GM23248 (cell line): ENCODE measurements at regions not wholly inside any gene's neighbourhood (a gene's known extent, or its start where the extent isn't known, plus 50 kb on each side); places are given as distances from the start of the nearest gene placed in this dataset.
A peak's percentile ranks its signal among the peaks of the same experiment; 100 is the strongest.

Experiments used
- DNase-seq: peaks from one replicate; pipeline ENCODE4 v3.0.0-alpha.2; 2015
- H2AFZ ChIP-seq: fragments of 200-600 bp; sonication (generic); 2 replicates; pipeline ENCODE4 v1.6.1; 2016; ENCODE audit warnings: antibody characterized with exemption
- H3F3A ChIP-seq: fragments of 200-600 bp; sonication (generic); 2 replicates; pipeline ENCODE4 v1.6.1; 2016; ENCODE audit warnings: mild to moderate bottlenecking, antibody characterized with exemption, mixed run types; ENCODE audit not compliant: insufficient read depth
- H3K27ac ChIP-seq: fragments of 200-600 bp; sonication (generic); 2 replicates; pipeline ENCODE4 v1.5.1; 2016; ENCODE audit warnings: mild to moderate bottlenecking
- H3K27me3 ChIP-seq: fragments of 200-600 bp; sonication (generic); replicated peaks from 2 replicates; pipeline ENCODE4 v1.6.1; 2016; ENCODE audit warnings: mild to moderate bottlenecking; ENCODE audit not compliant: insufficient read depth
- H3K36me3 ChIP-seq: fragments of 200-600 bp; sonication (generic); 2 replicates; pipeline ENCODE4 v1.6.1; 2016; ENCODE audit warnings: low read depth, mild to moderate bottlenecking
- H3K4me1 ChIP-seq: fragments of 200-600 bp; sonication (generic); 2 replicates; pipeline ENCODE4 v1.6.1; 2016; ENCODE audit warnings: mild to moderate bottlenecking; ENCODE audit not compliant: insufficient read depth
- H3K4me2 ChIP-seq: fragments of 200-600 bp; sonication (generic); one replicate; pipeline ENCODE4 v1.6.1; 2016; ENCODE audit warnings: mild to moderate bottlenecking; ENCODE audit not compliant: unreplicated experiment
- H3K4me3 ChIP-seq: fragments of 200-600 bp; sonication (generic); 2 replicates; pipeline ENCODE4 v1.5.1; 2016; ENCODE audit warnings: mild to moderate bottlenecking
- H3K79me2 ChIP-seq: fragments of 200-600 bp; sonication (generic); 2 replicates; pipeline ENCODE4 v1.6.1; 2016; ENCODE audit warnings: mild to moderate bottlenecking; ENCODE audit not compliant: insufficient read depth
- H3K9ac ChIP-seq: fragments of 200-600 bp; sonication (generic); 2 replicates; pipeline ENCODE4 v1.6.1; 2016; ENCODE audit warnings: mild to moderate bottlenecking
- H3K9me2 ChIP-seq: fragments of 200-600 bp; sonication (generic); 2 replicates; pipeline ENCODE4 v1.6.1; 2016; ENCODE audit warnings: mixed run types, mild to moderate bottlenecking, moderate library complexity; ENCODE audit not compliant: insufficient read depth
- H3K9me3 ChIP-seq: fragments of 200-600 bp; sonication (generic); one replicate; pipeline ENCODE4 v1.6.1; 2017; ENCODE audit warnings: low read depth
- H4K20me1 ChIP-seq: fragments of 200-600 bp; sonication (generic); 2 replicates; pipeline ENCODE4 v1.6.0; 2016; ENCODE audit not compliant: insufficient read depth
- EZH2 ChIP-seq: fragments of 200-600 bp; sonication (generic); IDR thresholded peaks from 2 replicates; pipeline ENCODE4 v1.6.1; 2018; ENCODE audit warnings: antibody characterized with exemption, mild to moderate bottlenecking; ENCODE audit not compliant: insufficient read depth, poor library complexity, severe bottlenecking
- EZH2phosphoT487 ChIP-seq: fragments of 200-600 bp; sonication (generic); IDR thresholded peaks from 2 replicates; pipeline ENCODE4 v1.6.1; 2018; ENCODE audit warnings: antibody characterized with exemption, moderate library complexity, mild to moderate bottlenecking, low read depth; ENCODE audit not compliant: insufficient read depth
- WGBS, 2 experiments: methylation state at CpG; one replicate each; pipeline ENCODE4 v1.1.6; 2015 to 2017; ENCODE audit warnings: low lambda C conversion rate in 2 of 2, low coverage in 1 of 2; ENCODE audit errors: missing lambda C conversion rate in 2 of 2; 5-methylcytosine and 5-hydroxymethylcytosine counted together
- in situ Hi-C: fragments of 300-500 bp; cut with MboI; formaldehyde crosslinking; loops from 2 replicates; pipeline ENCODE4 v1.15.0; 2020

GRCh38 chr6:40807484-40807883 is 220.3 kb upstream of the LRFN2 start:
- Histone ChIP-seq H3K79me2 (no peaks in the 10 kb centered on the region), H3K36me3 (no peaks in the 10 kb centered on the region), H2AFZ (no peak overlapping the region), H3K9ac (no peak overlapping the region), H3F3A (no peaks in the 10 kb centered on the region), H3K4me1 (0 out of 2 replicates have a peak, but pooled peaks cover 8% of the 10 kb centered on the region), H3K4me3 (no peak overlapping the region), H3K4me2 (no peak overlapping the region), H3K27ac (no peak overlapping the region), H3K9me3 (no peaks in the 10 kb centered on the region), H3K9me2 (no peaks in the 10 kb centered on the region), H3K27me3 (no peaks in the 10 kb centered on the region), H4K20me1 (no peaks in the 10 kb centered on the region)
- in situ Hi-C loops = no loop called here
- no peak for TF ChIP-seq EZH2
- no peak for TF ChIP-seq EZH2phosphoT487
- 68 to 72% methylated on average over 5 of the region's 5 CpGs for WGBS, 2 experiments
- DNase-seq = peak; percentile 65

- 84 to 88% methylated on average over 7 of the region's 7 CpGs for WGBS, 2 experiments
Observed at GRCh38 chr6:40806256-40806864, 219.2 kb upstream of the LRFN2 start.

GRCh38 chr6:40805336-40805735 is 218.2 kb upstream of the LRFN2 start:
- Histone ChIP-seq H2AFZ (no peak overlapping the region), H4K20me1 (no peaks in the 10 kb centered on the region), H3F3A (no peaks in the 10 kb centered on the region), H3K4me1 (0 out of 2 replicates have a peak, but pooled peaks cover 8% of the 10 kb centered on the region), H3K4me2 (no peak overlapping the region), H3K9me2 (no peaks in the 10 kb centered on the region), H3K79me2 (no peaks in the 10 kb centered on the region), H3K27ac (no peak overlapping the region), H3K4me3 (no peak overlapping the region), H3K36me3 (no peaks in the 10 kb centered on the region), H3K9ac (no peak overlapping the region), H3K9me3 (no peaks in the 10 kb centered on the region), H3K27me3 (no peaks in the 10 kb centered on the region)
- no peak for DNase-seq
- TF ChIP-seq EZH2phosphoT487 (no peak), EZH2 (no peak)
- 72 to 73% methylated on average over 4 of the region's 4 CpGs for WGBS, 2 experiments
- in situ Hi-C loops = no loop called here

More at GRCh38 chr6:40806256-40806864, 219.2 kb upstream of the LRFN2 start:
- in situ Hi-C loops = no loop called here
- Histone ChIP-seq H3K27me3 (no peaks in the 10 kb centered on the region), H3K27ac (no peak overlapping the region), H3K9ac (no peak overlapping the region), H3K4me3 (no peak overlapping the region), H3K36me3 (no peaks in the 10 kb centered on the region), H3K79me2 (no peaks in the 10 kb centered on the region), H4K20me1 (no peaks in the 10 kb centered on the region), H3K9me2 (no peaks in the 10 kb centered on the region), H3K4me2 (no peak overlapping the region), H3F3A (no peaks in the 10 kb centered on the region), H3K9me3 (no peaks in the 10 kb centered on the region), H3K4me1 (0 out of 2 replicates have a peak, but pooled peaks cover 8% of the 10 kb centered on the region), H2AFZ (no peak overlapping the region)
- peak; percentile 17 for DNase-seq
- TF ChIP-seq EZH2 = no peak
- TF ChIP-seq EZH2phosphoT487 = no peak

- H3K79me2 ChIP-seq = no peaks in the 10 kb centered on the region
- H4K20me1 ChIP-seq = no peaks in the 10 kb centered on the region
- WGBS, 2 experiments = 80 to 87% methylated on average over 4 of the region's 4 CpGs
- no peaks in the 10 kb centered on the region for H3F3A ChIP-seq
- no peaks in the 10 kb centered on the region for H3K27me3 ChIP-seq
- H3K4me3 ChIP-seq = no peak overlapping the region
- H3K27ac ChIP-seq = no peak overlapping the region
- no peaks in the 10 kb centered on the region for H3K9me3 ChIP-seq
- peak; percentile 16 for DNase-seq
- in situ Hi-C loops = no loop called here
- no peak for TF ChIP-seq EZH2
- no peak for TF ChIP-seq EZH2phosphoT487
- H3K9ac ChIP-seq = no peak overlapping the region
- no peak overlapping the region for H3K4me2 ChIP-seq
- no peaks in the 10 kb centered on the region for H3K9me2 ChIP-seq
- H2AFZ ChIP-seq = no peak overlapping the region
- no peaks in the 10 kb centered on the region for H3K36me3 ChIP-seq
- 0 out of 2 replicates have a peak, but pooled peaks cover 6% of the 10 kb centered on the region for H3K4me1 ChIP-seq
Observed at GRCh38 chr6:40804905-40805304, 217.7 kb upstream of the LRFN2 start.
